Activated CD4-positive, alpha-beta T cell treated with anti-CD3 and anti-CD28 coated beads for 48 hours (primary cell): ENCODE measurements at regions not wholly inside any gene's neighbourhood (a gene's known extent, or its start where the extent isn't known, plus 50 kb on each side); places are given as distances from the start of the nearest gene placed in this dataset.

Experiments used
- DNase-seq: peaks from one replicate; pipeline ENCODE4 v3.0.0-alpha.2; 2020

GRCh38 chr9:119044806-119045205, 324.4 kb downstream of the BRINP1 start:
- no peak for DNase-seq

- no peak for DNase-seq
These were observed 321.5 kb downstream of the BRINP1 start for GRCh38 chr9:119047513-119048307.

GRCh38 chr9:119050281-119050680, 319.0 kb downstream of the BRINP1 start:
- DNase-seq: no peak

- no peak for DNase-seq
These were observed 316.8 kb downstream of the BRINP1 start for GRCh38 chr9:119052339-119053030.

GRCh38 chr9:119053070-119053469, 316.2 kb downstream of the BRINP1 start:
- no peak for DNase-seq

GRCh38 chr9:119060629-119061385, 308.4 kb downstream of the BRINP1 start:
- DNase-seq: no peak

- no peak for DNase-seq
These were observed 297.6 kb downstream of the BRINP1 start for GRCh38 chr9:119071636-119072035.

- DNase-seq: no peak
These were observed 295.2 kb downstream of the BRINP1 start for GRCh38 chr9:119074017-119074416.

- DNase-seq: no peak
These were observed 291.2 kb downstream of the BRINP1 start for GRCh38 chr9:119078015-119078414.

GRCh38 chr9:119083673-119084072, 285.6 kb downstream of the BRINP1 start:
- DNase-seq: no peak

GRCh38 chr9:119086590-119086989, 282.6 kb downstream of the BRINP1 start:
- no peak for DNase-seq

- DNase-seq: no peak
These were observed 281.2 kb downstream of the BRINP1 start for GRCh38 chr9:119088002-119088547.

- no peak for DNase-seq
These were observed 278.2 kb downstream of the BRINP1 start for GRCh38 chr9:119091074-119091473.

GRCh38 chr9:119092125-119092524, 277.1 kb downstream of the BRINP1 start:
- DNase-seq: no peak

- no peak for DNase-seq
These were observed 275.1 kb downstream of the BRINP1 start for GRCh38 chr9:119094086-119094485.

- no peak for DNase-seq
These were observed 274.2 kb downstream of the BRINP1 start for GRCh38 chr9:119095072-119095471.

GRCh38 chr9:119101048-119101447, 268.2 kb downstream of the BRINP1 start:
- DNase-seq: no peak

GRCh38 chr9:119114681-119115080, 254.6 kb downstream of the BRINP1 start:
- no peak for DNase-seq
